GM10266 (cell line): ENCODE measurements at regions not wholly inside any gene's neighbourhood (a gene's known extent, or its start where the extent isn't known, plus 50 kb on each side); places are given as distances from the start of the nearest gene placed in this dataset.

Experiments used
- DNase-seq: peaks from one replicate; pipeline ENCODE4 v3.0.0; 2012; ENCODE audit errors: extremely low spot score
- CTCF ChIP-seq: IDR thresholded peaks from 2 replicates; pipeline ENCODE4 v1.5.1; 2012; ENCODE audit warnings: mild to moderate bottlenecking, low read depth; ENCODE audit not compliant: control insufficient read depth, insufficient read depth; ENCODE audit errors: missing control alignments

GRCh38 chr9:80117031-80117430 lies 545.3 kb downstream of the TLE4 start:
- no peak for TF ChIP-seq CTCF
- no peak for DNase-seq

GRCh38 chr9:80114241-80114640 lies 542.5 kb downstream of the TLE4 start:
- no peak for TF ChIP-seq CTCF
- no peak for DNase-seq

GRCh38 chr9:80107931-80108660 lies 536.3 kb downstream of the TLE4 start:
- DNase-seq, result no peak
- no peak for TF ChIP-seq CTCF

GRCh38 chr9:80097476-80097875 lies 525.7 kb downstream of the TLE4 start:
- no peak for DNase-seq
- TF ChIP-seq CTCF, result no peak

GRCh38 chr9:80094176-80094771 lies 522.5 kb downstream of the TLE4 start:
- no peak for DNase-seq
- TF ChIP-seq CTCF, result no peak

- no peak for TF ChIP-seq CTCF
Observed at GRCh38 chr9:80093695-80094094, 521.9 kb downstream of the TLE4 start.

GRCh38 chr9:80091526-80091925 lies 519.8 kb downstream of the TLE4 start:
- no peak for DNase-seq
- no peak for TF ChIP-seq CTCF

More at GRCh38 chr9:80093695-80094094, 521.9 kb downstream of the TLE4 start:
- DNase-seq, result no peak
